Erythroblast (primary cell): ENCODE measurements at regions not wholly inside any gene's neighbourhood (a gene's known extent, or its start where the extent isn't known, plus 50 kb on each side); places are given as distances from the start of the nearest gene placed in this dataset.

ENCODE experiments used
- GATA1 ChIP-seq: IDR thresholded peaks from 2 replicates; pipeline ENCODE4 v1.6.1; 2011; ENCODE audit warnings: low read depth, mild to moderate bottlenecking, control low read depth, low read length, moderate library complexity
- POLR2A ChIP-seq: IDR thresholded peaks from 2 replicates; pipeline ENCODE4 v1.6.1; 2011; ENCODE audit warnings: mild to moderate bottlenecking, low read length

- TF ChIP-seq POLR2A = no peak
- TF ChIP-seq GATA1 = no peak
These were observed 1348.0 kb upstream of the PIK3C3 start for GRCh38 chr18:40606996-40607395.
